HG03135 (cell line): ENCODE measurements at regions not wholly inside any gene's neighbourhood (a gene's known extent, or its start where the extent isn't known, plus 50 kb on each side); places are given as distances from the start of the nearest gene placed in this dataset.
"Not testable (repeated sequence)": the region's sequence is repeated elsewhere in the genome, so short reads cannot be mapped to it uniquely, and the experiment has no call there.

Source experiments
- ATAC-seq: cut with Tn5 transposase; IDR thresholded peaks from one replicate; pipeline ENCODE4 v1.9.1; 2021; ENCODE audit warnings: mild to moderate bottlenecking, moderate library complexity; ENCODE audit not compliant: unreplicated experiment

GRCh38 chr20:56689318-56689717, 60.2 kb downstream of the TFAP2C start:
- ATAC-seq, result no peak

GRCh38 chr20:56689852-56690485, 60.9 kb downstream of the TFAP2C start:
- ATAC-seq, result no peak

GRCh38 chr20:56690531-56691175, 61.5 kb downstream of the TFAP2C start:
- no peak for ATAC-seq

GRCh38 chr20:56691325-56691998, 62.4 kb downstream of the TFAP2C start:
- ATAC-seq, result no peak

GRCh38 chr20:56693217-56693616, 64.1 kb downstream of the TFAP2C start:
- ATAC-seq, result no peak

DNA sequence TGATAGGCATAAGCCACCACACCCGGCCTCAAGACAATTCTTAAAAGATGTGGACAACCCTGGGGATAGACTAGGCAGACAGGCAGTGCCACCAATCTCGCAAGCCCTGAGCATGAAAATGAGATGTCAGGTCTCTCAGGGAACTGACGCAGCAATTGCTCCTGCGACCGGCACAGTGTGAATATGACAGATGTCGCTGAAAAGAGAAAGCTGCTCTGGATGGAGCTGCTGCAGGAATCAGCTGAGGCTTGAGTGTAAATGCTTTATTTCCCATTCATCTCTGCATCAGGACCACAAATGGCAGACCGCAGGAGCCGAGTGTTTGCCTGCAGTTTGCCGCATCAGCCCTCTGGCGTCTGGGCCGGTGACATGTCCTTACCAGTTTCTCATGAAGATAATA, 68.4 kb downstream of the TFAP2C start:
- no peak for ATAC-seq

GRCh38 chr20:56698297-56698696, 69.2 kb downstream of the TFAP2C start:
- ATAC-seq, result no peak

DNA sequence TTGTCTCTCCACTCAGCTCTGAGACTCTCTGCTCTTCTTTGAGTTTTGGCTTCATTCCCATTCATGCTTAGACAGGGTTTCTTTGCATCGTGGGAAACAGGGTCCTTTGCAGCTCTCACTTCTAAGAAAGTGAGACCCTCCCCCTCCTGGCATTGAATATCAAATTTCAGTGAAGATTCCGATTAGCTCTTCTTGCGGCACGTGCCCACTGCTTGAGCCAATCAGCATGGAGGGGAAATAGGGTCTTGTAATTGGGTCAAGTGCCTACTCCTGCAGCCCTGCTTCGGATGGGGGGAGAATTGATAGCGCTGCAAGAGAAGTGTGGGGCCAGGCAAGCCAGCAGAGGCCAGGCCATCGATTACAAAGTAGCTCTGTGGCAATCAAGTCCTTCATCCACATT, 69.6 kb downstream of the TFAP2C start:
- no peak for ATAC-seq

DNA sequence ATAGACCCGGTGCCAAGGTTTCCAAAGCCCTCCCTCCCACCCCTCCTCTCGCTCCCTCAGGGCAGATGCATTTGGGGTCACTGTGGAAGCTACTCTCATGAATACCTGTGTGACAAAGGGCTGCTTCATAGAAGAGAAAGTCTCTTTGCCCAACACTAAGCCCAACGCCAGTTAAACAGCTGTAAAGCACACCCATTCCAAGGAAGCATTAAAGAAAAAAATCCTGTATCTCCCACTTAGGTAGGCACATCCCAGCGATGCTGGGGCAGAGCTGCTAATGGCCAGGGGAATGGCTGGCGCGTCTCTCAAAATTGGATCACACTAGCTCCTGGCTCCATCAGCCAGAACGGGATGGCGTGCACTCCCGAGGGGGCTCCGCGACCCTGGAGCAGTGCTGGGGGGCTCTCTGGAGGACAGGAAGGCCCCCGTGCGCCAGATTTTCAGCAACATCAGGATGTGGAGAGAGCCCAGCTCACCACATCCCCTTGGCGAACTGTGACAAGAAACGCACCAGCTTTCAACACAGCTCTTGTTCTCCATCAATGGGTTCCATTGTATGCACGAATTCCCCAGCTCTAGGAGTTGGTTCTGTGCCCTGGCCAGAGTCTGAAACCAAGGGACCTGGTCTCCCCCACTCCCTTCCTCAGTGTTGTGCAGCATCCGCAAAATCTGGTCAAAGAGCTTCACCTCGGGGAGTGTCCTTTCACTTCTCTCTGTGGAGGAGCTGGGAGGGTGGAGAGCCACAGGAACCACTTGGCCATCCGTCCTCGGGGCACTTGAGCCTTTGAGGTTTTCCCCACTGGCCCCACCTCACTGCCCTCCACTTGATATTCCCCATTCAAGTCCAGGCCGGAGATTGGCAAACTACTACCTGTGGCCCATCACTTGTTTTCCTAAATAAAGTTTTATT, 74.1 kb downstream of the TFAP2C start:
- no peak for ATAC-seq

- ATAC-seq, result no peak
Observed at GRCh38 chr20:56706867-56707360, 77.8 kb downstream of the TFAP2C start.

DNA sequence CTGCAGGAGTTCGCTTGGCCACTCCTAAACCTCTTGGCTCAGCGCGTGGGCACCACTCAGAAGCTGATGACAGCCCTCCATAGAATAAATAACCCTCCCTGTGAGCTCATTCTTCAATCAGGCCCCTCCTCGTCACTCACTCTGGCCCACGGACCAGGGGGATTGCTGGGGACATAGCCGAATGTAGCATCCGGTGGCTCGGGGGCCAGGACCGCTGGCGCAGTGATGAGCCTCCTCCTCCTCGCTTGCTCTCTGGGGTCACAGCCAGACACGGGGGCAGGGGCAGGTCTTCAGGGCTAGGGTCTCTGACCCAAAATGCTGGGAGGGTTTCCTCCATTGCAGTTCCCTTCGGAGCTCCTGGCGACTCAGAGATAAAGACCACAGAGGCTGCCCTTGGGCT, 79.9 kb downstream of the TFAP2C start:
- ATAC-seq, result no peak

DNA sequence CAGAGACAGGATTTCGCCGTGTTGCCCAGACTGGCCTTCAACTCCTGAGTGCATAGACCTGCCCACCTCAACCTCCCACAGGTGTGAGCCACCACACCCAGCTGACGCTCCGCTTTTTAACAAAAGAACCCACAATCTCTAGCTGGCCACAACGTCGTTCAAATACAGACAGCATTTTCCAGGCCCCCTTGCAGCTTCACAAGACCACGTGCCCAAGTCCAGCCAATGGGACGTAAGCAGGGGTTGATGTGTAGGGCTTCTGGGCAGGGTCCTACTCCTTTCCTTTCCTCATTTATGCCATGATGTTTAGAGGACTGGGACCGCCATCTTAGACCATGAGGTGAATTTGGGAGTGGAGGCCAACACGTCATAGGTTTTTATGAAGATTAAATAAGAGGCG, 81.0 kb downstream of the TFAP2C start:
- ATAC-seq, result no peak

GRCh38 chr20:56710577-56710976, 81.5 kb downstream of the TFAP2C start:
- ATAC-seq, result not testable (repeated sequence)

GRCh38 chr20:56711018-56711417, 81.9 kb downstream of the TFAP2C start:
- ATAC-seq, result no peak

DNA sequence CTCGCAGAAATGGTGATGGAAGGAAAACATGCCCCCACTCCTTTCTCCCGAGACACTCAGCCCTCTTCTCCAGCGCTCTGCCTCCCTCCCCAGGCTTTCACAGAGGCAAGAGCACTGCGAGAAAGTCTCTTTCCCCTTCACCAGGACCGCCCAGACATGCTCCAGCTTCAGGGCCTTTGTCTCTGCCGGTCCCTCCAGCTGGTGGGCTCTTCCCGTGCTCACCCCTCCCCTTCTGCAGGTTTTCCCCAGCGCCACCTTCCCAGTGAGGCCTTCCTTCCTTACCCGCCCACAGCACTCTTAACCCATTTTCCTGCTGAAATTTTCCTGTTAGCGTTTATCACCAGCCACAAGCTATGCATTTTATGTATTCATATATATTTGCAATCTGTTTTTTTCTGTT, 86.2 kb downstream of the TFAP2C start:
- ATAC-seq, result no peak

GRCh38 chr20:56715902-56716519, 86.9 kb downstream of the TFAP2C start:
- ATAC-seq, result no peak

DNA sequence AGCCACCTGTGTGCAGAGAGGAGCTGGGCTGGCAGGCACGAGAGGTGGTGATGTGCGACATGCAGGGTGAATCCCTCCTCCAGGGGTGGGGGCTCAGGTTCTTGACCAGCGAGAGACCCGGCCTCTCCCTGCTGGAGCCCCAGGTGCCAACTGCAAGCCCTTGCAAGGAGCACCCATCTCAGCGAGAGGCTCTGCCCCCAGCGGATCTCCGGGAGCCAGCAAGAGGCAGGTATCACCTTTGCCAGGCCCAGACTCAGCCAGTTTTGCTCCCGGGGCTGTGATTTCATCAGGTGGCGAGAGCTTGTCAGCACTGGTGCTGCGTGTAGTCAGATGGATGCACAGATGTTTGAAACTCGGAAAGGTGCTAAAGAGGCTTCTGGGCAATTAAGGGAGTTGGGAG, 87.7 kb downstream of the TFAP2C start:
- ATAC-seq, result no peak

DNA sequence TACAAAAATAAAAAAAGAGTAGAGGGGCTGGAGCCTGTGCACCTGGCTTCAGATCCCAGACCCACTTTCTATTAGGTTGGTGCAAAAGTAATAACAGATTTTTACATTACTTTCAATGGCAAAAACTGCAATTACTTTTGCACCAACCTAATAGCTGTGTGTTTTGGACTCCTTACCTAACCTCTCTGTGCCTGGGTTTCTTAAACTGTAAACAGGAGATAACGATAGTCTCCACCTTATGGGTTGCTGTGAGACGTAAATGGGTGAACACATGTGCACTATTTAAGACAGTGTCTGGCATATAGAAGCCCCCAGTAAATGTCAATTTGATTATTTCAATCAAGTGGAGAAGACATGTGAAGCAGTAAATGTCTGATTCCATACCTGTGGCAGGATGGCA, 89.7 kb downstream of the TFAP2C start:
- ATAC-seq, result no peak

GRCh38 chr20:56720620-56721213, 91.6 kb downstream of the TFAP2C start:
- no peak for ATAC-seq

DNA sequence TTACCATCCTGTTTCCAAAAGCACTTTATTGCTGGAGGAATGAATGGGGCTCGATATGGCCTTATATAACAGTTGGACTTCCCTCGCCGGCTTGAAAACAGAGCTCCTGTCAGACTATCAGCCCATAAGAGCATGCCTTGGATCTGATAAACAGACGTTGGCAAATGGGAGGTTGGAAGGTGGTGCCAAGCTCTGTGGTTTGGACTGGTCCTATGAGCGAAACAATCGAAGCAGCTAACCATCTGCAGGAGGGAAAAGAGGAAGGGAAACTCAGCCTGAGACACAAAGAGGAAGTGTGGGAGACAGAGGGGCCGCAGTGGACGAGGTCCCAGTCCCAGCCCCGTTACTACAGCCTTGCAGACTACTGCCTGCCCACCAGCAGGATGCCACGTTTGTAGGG, 92.9 kb downstream of the TFAP2C start:
- no peak for ATAC-seq
